ENCODE measurements at regions not wholly inside any gene's neighbourhood (a gene's known extent, or its start where the extent isn't known, plus 50 kb on each side); places are given as distances from the start of the nearest gene placed in this dataset.

- H2BK20ac ChIP-seq (ENCODE audit: low read depth, low read length, poor library complexity, severe bottlenecking): no peak overlapping the region
- no peaks in the 10 kb centered on the region for H3K4me1 ChIP-seq (ENCODE audit: insufficient read depth, low read length)
- no CpG with 5 or more reads among the region's 2 CpGs for WGBS (ENCODE audit: extremely low coverage, insufficient read length, low lambda C conversion rate)
- no peak overlapping the region for H3K27ac ChIP-seq (ENCODE audit: insufficient read length, low read depth, low read length)
- H3K9me3 ChIP-seq (ENCODE audit: control insufficient read depth, low read depth, low read length): no peaks in the 10 kb centered on the region
- no peak overlapping the region for H2BK120ac ChIP-seq (ENCODE audit: low read depth, low read length, poor library complexity, severe bottlenecking)
- H4K8ac ChIP-seq (replicated peaks; ENCODE audit: insufficient read length, low read depth, low read length): no peak overlapping the region
- Mint-ChIP-seq H3K27ac (no peak overlapping the region), H3K9me3 (peaks cover 0 to 6% of the 10 kb centered on the region in 2 experiments; a peak in 3 of 5 replicates), H3K4me3 (no peak overlapping the region), H3K4me1 (no peaks in the 10 kb centered on the region; a peak in 1 of 4 replicates), H3K27me3 (ENCODE audit: low read depth) (no peaks in the 10 kb centered on the region), H3K36me3 (ENCODE audit: insufficient read depth in 1 of 3, low read depth in 3 of 3) (0 out of 7 replicates have a peak, but pooled peaks cover 0 to 6% (median 3%) of the 10 kb centered on the region in 3 experiments)
- no peak overlapping the region for H4K91ac ChIP-seq (ENCODE audit: insufficient read length, low read depth, low read length)
- H2BK15ac ChIP-seq (ENCODE audit: low read depth, low read length): no peak overlapping the region
- no peak overlapping the region for H4K5ac ChIP-seq (ENCODE audit: insufficient read length, low read depth, low read length)
- no peak overlapping the region for H3K9ac ChIP-seq (ENCODE audit: extremely low read depth, insufficient read length, low read length)
- H3K27me3 ChIP-seq (ENCODE audit: insufficient read depth, low read length): no peaks in the 10 kb centered on the region
- TF ChIP-seq CTCF (conservative IDR thresholded peaks at IDR 0.05): no peak
- no peak overlapping the region for H2AFZ ChIP-seq (ENCODE audit: low read length)
- no peak overlapping the region for H3K56ac ChIP-seq (ENCODE audit: insufficient read length, low read depth, low read length)
- H3K14ac ChIP-seq (ENCODE audit: insufficient read depth, low read length): no peak overlapping the region
- H3K23ac ChIP-seq (ENCODE audit: insufficient read length, low read depth, low read length): no peak overlapping the region
- H3K79me2 ChIP-seq (ENCODE audit: insufficient read depth, low read length): no peaks in the 10 kb centered on the region
- H2BK12ac ChIP-seq (ENCODE audit: insufficient read length, low read depth, low read length): no peak overlapping the region
- no peak overlapping the region for H3K4me2 ChIP-seq (ENCODE audit: insufficient read depth, insufficient read length, low read length)
- no peak overlapping the region for H3K18ac ChIP-seq (ENCODE audit: insufficient read length, low read depth, low read length)
- no peak overlapping the region for H3T11ph ChIP-seq (ENCODE audit: low read length)
- H3K79me1 ChIP-seq (ENCODE audit: insufficient read depth, low read depth, low read length, poor library complexity, severe bottlenecking): no peaks in the 10 kb centered on the region
- H2BK5ac ChIP-seq (ENCODE audit: insufficient read length, low read length): no peak overlapping the region
- no peak for DNase-seq
- no peak overlapping the region for H3K4ac ChIP-seq (ENCODE audit: low read depth, low read length)
- no peaks in the 10 kb centered on the region for H4K20me1 ChIP-seq (ENCODE audit: control insufficient read depth, insufficient read depth, insufficient read length)
- H3K23me2 ChIP-seq (ENCODE audit: insufficient read length, low read depth, low read length, poor library complexity, severe bottlenecking): no peaks in the 10 kb centered on the region
- H2AK5ac ChIP-seq (ENCODE audit: insufficient read length, low read length): no peak overlapping the region
Measured at GRCh38 chr12:43094886-43095575, 457.0 kb downstream of the ADAMTS20 start.
